DMS53 (cell line): ENCODE measurements at regions not wholly inside any gene's neighbourhood (a gene's known extent, or its start where the extent isn't known, plus 50 kb on each side); places are given as distances from the start of the nearest gene placed in this dataset.
A peak's percentile ranks its signal among the peaks of the same experiment; 100 is the strongest.

Experiments used
- DNase-seq: peaks from one replicate; lab custom pipeline; 2025; lab: John Stamatoyannopoulos, UW

GRCh38 chr18:33957707-33958106 lies 267.0 kb downstream of the NOL4 start:
- peak; percentile 74 for DNase-seq

GRCh38 chr18:33951031-33951430 lies 273.7 kb downstream of the NOL4 start:
- no peak for DNase-seq

GRCh38 chr18:33946336-33946735 lies 278.4 kb downstream of the NOL4 start:
- DNase-seq, result no peak

GRCh38 chr18:33944493-33944892 lies 280.2 kb downstream of the NOL4 start:
- no peak for DNase-seq

- no peak for DNase-seq
Observed at GRCh38 chr18:33937270-33937816, 287.4 kb downstream of the NOL4 start.

GRCh38 chr18:33934258-33934657 lies 290.5 kb downstream of the NOL4 start:
- DNase-seq, result no peak

- no peak for DNase-seq
Observed at GRCh38 chr18:33928231-33928630, 296.5 kb downstream of the NOL4 start.

GRCh38 chr18:33924576-33924975 lies 300.1 kb downstream of the NOL4 start:
- peak; percentile 75 for DNase-seq

- peak; percentile 94 for DNase-seq
Observed at GRCh38 chr18:33923980-33924379, 300.7 kb downstream of the NOL4 start.

GRCh38 chr18:33918571-33918970 lies 306.1 kb downstream of the NOL4 start:
- no peak for DNase-seq

- DNase-seq, result peak; percentile 46
Observed at GRCh38 chr18:33916200-33916599, 308.5 kb downstream of the NOL4 start.

- peak; percentile 50 for DNase-seq
Observed at GRCh38 chr18:33914399-33914798, 310.3 kb downstream of the NOL4 start.

GRCh38 chr18:33906046-33906445 lies 318.7 kb downstream of the NOL4 start:
- DNase-seq, result no peak

GRCh38 chr18:33901894-33902512 lies 322.7 kb downstream of the NOL4 start:
- peak; percentile 25 for DNase-seq

- DNase-seq, result no peak
Observed at GRCh38 chr18:33900638-33901037, 322.6 kb downstream of the ASXL3 start.

GRCh38 chr18:33898427-33898826 lies 320.4 kb downstream of the ASXL3 start:
- no peak for DNase-seq

GRCh38 chr18:33878213-33878612 lies 300.2 kb downstream of the ASXL3 start:
- no peak for DNase-seq

GRCh38 chr18:33875029-33875565 lies 297.1 kb downstream of the ASXL3 start:
- DNase-seq, result no peak

- no peak for DNase-seq
Observed at GRCh38 chr18:33873112-33873511, 295.1 kb downstream of the ASXL3 start.

GRCh38 chr18:33871363-33872025 lies 293.5 kb downstream of the ASXL3 start:
- DNase-seq, result no peak

GRCh38 chr18:33870059-33870458 lies 292.0 kb downstream of the ASXL3 start:
- peak; percentile 24 for DNase-seq

GRCh38 chr18:33866386-33866785 lies 288.4 kb downstream of the ASXL3 start:
- DNase-seq, result peak; percentile 17

- no peak for DNase-seq
Observed at GRCh38 chr18:33863912-33864311, 285.9 kb downstream of the ASXL3 start.

- DNase-seq, result no peak
Observed at GRCh38 chr18:33854827-33855139, 276.8 kb downstream of the ASXL3 start.
